MM.1S (cell line): ENCODE measurements at regions not wholly inside any gene's neighbourhood (a gene's known extent, or its start where the extent isn't known, plus 50 kb on each side); places are given as distances from the start of the nearest gene placed in this dataset.

Experiments used
- DNase-seq: peaks from one replicate; pipeline ENCODE4 v3.0.0-alpha.2; 2015
- H2AFZ ChIP-seq: fragments of 300-600 bp; sonication (generic); 2 replicates; pipeline ENCODE4 v1.6.0; 2016; ENCODE audit warnings: antibody characterized with exemption, low read length
- H3F3A ChIP-seq: fragments of 300-600 bp; sonication (generic); 2 replicates; pipeline ENCODE4 v1.6.1; 2016; ENCODE audit warnings: mild to moderate bottlenecking, antibody characterized with exemption, low read length, moderate library complexity, mixed read lengths; ENCODE audit not compliant: insufficient read depth
- H3K27ac ChIP-seq: fragments of 300-600 bp; sonication (generic); 2 replicates; pipeline ENCODE4 v1.5.1; 2016; ENCODE audit warnings: mild to moderate bottlenecking, low read length
- H3K27me3 ChIP-seq: fragments of 300-600 bp; sonication (generic); replicated peaks from 2 replicates; pipeline ENCODE4 v1.6.0; 2016; ENCODE audit warnings: low read length; ENCODE audit not compliant: insufficient read depth
- H3K36me3 ChIP-seq: fragments of 300-600 bp; sonication (generic); replicated peaks from 2 replicates; pipeline ENCODE4 v1.6.1; 2016; ENCODE audit warnings: mild to moderate bottlenecking, low read length, mixed read lengths; ENCODE audit not compliant: insufficient read depth
- H3K4me1 ChIP-seq: fragments of 300-600 bp; sonication (generic); 2 replicates; pipeline ENCODE4 v1.6.1; 2016; ENCODE audit warnings: low read length, mixed read lengths
- H3K4me2 ChIP-seq: fragments of 300-600 bp; sonication (generic); 2 replicates; pipeline ENCODE4 v1.6.0; 2016; ENCODE audit warnings: low read depth, low read length
- H3K4me3 ChIP-seq: fragments of 300-600 bp; sonication (generic); 2 replicates; pipeline ENCODE4 v1.5.1; 2016; ENCODE audit warnings: low read length, mixed read lengths
- H3K79me2 ChIP-seq: fragments of 300-600 bp; sonication (generic); 2 replicates; pipeline ENCODE4 v1.6.1; 2016; ENCODE audit warnings: mixed run types, low read length, mixed read lengths
- H3K9ac ChIP-seq: fragments of 300-600 bp; sonication (generic); 2 replicates; pipeline ENCODE4 v1.6.1; 2016; ENCODE audit warnings: low read length, mixed read lengths
- H3K9me2 ChIP-seq: fragments of 300-600 bp; sonication (generic); replicated peaks from 2 replicates; pipeline ENCODE4 v1.6.1; 2016; ENCODE audit warnings: mild to moderate bottlenecking, low read length, mixed read lengths; ENCODE audit not compliant: insufficient read depth
- H3K9me3 ChIP-seq: fragments of 300-600 bp; sonication (generic); replicated peaks from 2 replicates; pipeline ENCODE4 v1.6.1; 2016; ENCODE audit warnings: mild to moderate bottlenecking, low read length, mixed read lengths; ENCODE audit not compliant: insufficient read depth
- H4K20me1 ChIP-seq: fragments of 300-600 bp; sonication (generic); 2 replicates; pipeline ENCODE4 v1.6.1; 2016; ENCODE audit warnings: mild to moderate bottlenecking, low read length, moderate library complexity, mixed read lengths; ENCODE audit not compliant: insufficient read depth
- CTCF ChIP-seq: fragments of 300-600 bp; sonication (generic); IDR thresholded peaks from 2 replicates; pipeline ENCODE4 v1.5.1; 2016; ENCODE audit warnings: antibody characterized with exemption, low read length, mixed read lengths
- EZH2 ChIP-seq: fragments of 300-600 bp; sonication (generic); optimal IDR thresholded peaks from 2 replicates; pipeline ENCODE3; 2017; ENCODE audit warnings: low read depth, mild to moderate bottlenecking, antibody characterized with exemption, low read length, mixed read lengths
- EZH2phosphoT487 ChIP-seq: fragments of 300-600 bp; sonication (generic); IDR thresholded peaks from 2 replicates; pipeline ENCODE4 v1.6.1; 2018; ENCODE audit warnings: antibody characterized with exemption, low read length

GRCh38 chr18:45232061-45232460 is 383.2 kb upstream of the SLC14A2 start:
- no peak overlapping the region for H3K4me3 ChIP-seq
- no peaks in the 10 kb centered on the region for H3F3A ChIP-seq
- H3K9ac ChIP-seq, result no peak overlapping the region
- H4K20me1 ChIP-seq, result no peaks in the 10 kb centered on the region
- H3K4me2 ChIP-seq, result no peak overlapping the region
- H3K4me1 ChIP-seq, result no peaks in the 10 kb centered on the region
- no peaks in the 10 kb centered on the region for H3K79me2 ChIP-seq
- H3K9me2 ChIP-seq, result no peaks in the 10 kb centered on the region
- H3K27me3 ChIP-seq, result no peaks in the 10 kb centered on the region
- no peak overlapping the region for H2AFZ ChIP-seq
- no peak for DNase-seq
- TF ChIP-seq CTCF (no peak), EZH2phosphoT487 (no peak), EZH2 (no peak)
- no peak overlapping the region for H3K27ac ChIP-seq
- H3K36me3 ChIP-seq, result no peaks in the 10 kb centered on the region
- no peaks in the 10 kb centered on the region for H3K9me3 ChIP-seq

GRCh38 chr18:45236676-45237075 is 378.6 kb upstream of the SLC14A2 start:
- Histone ChIP-seq H3K9me3 (no peaks in the 10 kb centered on the region), H3K27ac (no peak overlapping the region), H3K36me3 (no peaks in the 10 kb centered on the region), H3K27me3 (no peaks in the 10 kb centered on the region), H3K9ac (no peak overlapping the region), H3K79me2 (no peaks in the 10 kb centered on the region), H3K4me1 (no peaks in the 10 kb centered on the region), H3F3A (no peaks in the 10 kb centered on the region), H3K9me2 (no peaks in the 10 kb centered on the region), H2AFZ (no peak overlapping the region), H3K4me3 (no peak overlapping the region), H4K20me1 (no peaks in the 10 kb centered on the region), H3K4me2 (no peak overlapping the region)
- no peak for TF ChIP-seq CTCF
- no peak for TF ChIP-seq EZH2phosphoT487
- no peak for TF ChIP-seq EZH2
- DNase-seq, result no peak

GRCh38 chr18:45237343-45238098 is 377.8 kb upstream of the SLC14A2 start:
- TF ChIP-seq CTCF (no peak), EZH2 (no peak), EZH2phosphoT487 (no peak)
- Histone ChIP-seq H3K79me2 (no peaks in the 10 kb centered on the region), H3K9ac (no peak overlapping the region), H3K27ac (no peak overlapping the region), H3K4me2 (no peak overlapping the region), H3K36me3 (no peaks in the 10 kb centered on the region), H3K4me1 (no peaks in the 10 kb centered on the region), H2AFZ (no peak overlapping the region), H3K4me3 (no peak overlapping the region), H3K9me2 (no peaks in the 10 kb centered on the region), H4K20me1 (no peaks in the 10 kb centered on the region), H3K27me3 (no peaks in the 10 kb centered on the region), H3F3A (no peaks in the 10 kb centered on the region), H3K9me3 (no peaks in the 10 kb centered on the region)
- no peak for DNase-seq
